MCF 10A (cell line): ENCODE measurements at regions not wholly inside any gene's neighbourhood (a gene's known extent, or its start where the extent isn't known, plus 50 kb on each side); places are given as distances from the start of the nearest gene placed in this dataset.

ENCODE experiments used
- BruUV-seq: library from RNA; stranded (reverse); fragments of 400-500 nt; replicated peaks from 2 replicates; lab custom pipeline; 2021; lab: Mats Ljungman, UMichigan
- CTCF ChIA-PET: fragments of 300-600 bp; sonication (Branson Sonifier 250); formaldehyde crosslinking; extraction: SDS; loops from one replicate; lab custom pipeline; 2021; ENCODE audit warnings: antibody characterized with exemption, inconsistent platforms; lab: Yijun Ruan, JAX
- POLR2A ChIA-PET: fragments of 300-600, 350-650 bp; sonication (Branson Sonifier 250); formaldehyde crosslinking; extraction: SDS; loops from one replicate; lab custom pipeline; 2020; ENCODE audit warnings: antibody characterized with exemption, inconsistent platforms; lab: Yijun Ruan, JAX
- DNase-seq: peaks from one replicate; pipeline ENCODE4 v3.0.0-alpha.2; 2018; ENCODE audit not compliant: unreplicated experiment
- H3K27ac Mint-ChIP-seq: one replicate; pipeline ENCODE4 v1.8.0; 2022; ENCODE audit warnings: mild to moderate bottlenecking, low read depth, mixed read lengths; ENCODE audit not compliant: unreplicated experiment
- H3K27me3 Mint-ChIP-seq: one replicate; pipeline ENCODE4 v1.8.0; 2022; ENCODE audit warnings: mixed read lengths; ENCODE audit not compliant: insufficient read depth, unreplicated experiment
- H3K36me3 Mint-ChIP-seq: one replicate; pipeline ENCODE4 v1.8.0; 2022; ENCODE audit warnings: mild to moderate bottlenecking, moderate library complexity, mixed read lengths; ENCODE audit not compliant: insufficient read depth, unreplicated experiment
- H3K4me1 Mint-ChIP-seq: one replicate; pipeline ENCODE4 v1.8.0; 2022; ENCODE audit warnings: mixed read lengths; ENCODE audit not compliant: insufficient read depth, unreplicated experiment
- H3K4me3 Mint-ChIP-seq: one replicate; pipeline ENCODE4 v1.8.0; 2022; ENCODE audit warnings: mild to moderate bottlenecking, moderate library complexity, mixed read lengths; ENCODE audit not compliant: unreplicated experiment
- H3K9me3 Mint-ChIP-seq: one replicate; pipeline ENCODE4 v1.8.0; 2022; ENCODE audit warnings: mixed read lengths; ENCODE audit not compliant: unreplicated experiment
- intact Hi-C: fragments of 100-400 bp; cut with micrococcal nuclease; formaldehyde crosslinking; loops from 2 replicates; pipeline ENCODE4 v1.14.1; 2022
- TF ChIP-seq, protein P1 (sequence below): fragments of 200-600 bp; IDR thresholded peaks from one replicate; pipeline ENCODE4 v1.8.0; 2022; ENCODE audit warnings: antibody characterized with exemption, mild to moderate bottlenecking; ENCODE audit not compliant: unreplicated experiment

GRCh38 chr4:130026185-130026584, 930.2 kb downstream of the C4orf33 start:
- TF ChIP-seq, protein P1, sequence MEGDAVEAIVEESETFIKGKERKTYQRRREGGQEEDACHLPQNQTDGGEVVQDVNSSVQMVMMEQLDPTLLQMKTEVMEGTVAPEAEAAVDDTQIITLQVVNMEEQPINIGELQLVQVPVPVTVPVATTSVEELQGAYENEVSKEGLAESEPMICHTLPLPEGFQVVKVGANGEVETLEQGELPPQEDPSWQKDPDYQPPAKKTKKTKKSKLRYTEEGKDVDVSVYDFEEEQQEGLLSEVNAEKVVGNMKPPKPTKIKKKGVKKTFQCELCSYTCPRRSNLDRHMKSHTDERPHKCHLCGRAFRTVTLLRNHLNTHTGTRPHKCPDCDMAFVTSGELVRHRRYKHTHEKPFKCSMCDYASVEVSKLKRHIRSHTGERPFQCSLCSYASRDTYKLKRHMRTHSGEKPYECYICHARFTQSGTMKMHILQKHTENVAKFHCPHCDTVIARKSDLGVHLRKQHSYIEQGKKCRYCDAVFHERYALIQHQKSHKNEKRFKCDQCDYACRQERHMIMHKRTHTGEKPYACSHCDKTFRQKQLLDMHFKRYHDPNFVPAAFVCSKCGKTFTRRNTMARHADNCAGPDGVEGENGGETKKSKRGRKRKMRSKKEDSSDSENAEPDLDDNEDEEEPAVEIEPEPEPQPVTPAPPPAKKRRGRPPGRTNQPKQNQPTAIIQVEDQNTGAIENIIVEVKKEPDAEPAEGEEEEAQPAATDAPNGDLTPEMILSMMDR: no peak
- H3K27ac Mint-ChIP-seq: no peak overlapping the region
- POLR2A ChIA-PET: no interaction called here
- H3K4me1 Mint-ChIP-seq: no peaks in the 10 kb centered on the region
- CTCF ChIA-PET: no interaction called here
- intact Hi-C loops: no loop called here
- peaks cover 6% of the 10 kb centered on the region for H3K36me3 Mint-ChIP-seq
- H3K4me3 Mint-ChIP-seq: no peak overlapping the region
- BruUV-seq: no TSS peak
- H3K27me3 Mint-ChIP-seq: no peaks in the 10 kb centered on the region
- DNase-seq: no peak
- H3K9me3 Mint-ChIP-seq: no peaks in the 10 kb centered on the region

GRCh38 chr4:130027973-130028372, 932.0 kb downstream of the C4orf33 start:
- Mint-ChIP-seq H3K27me3 (no peaks in the 10 kb centered on the region), H3K9me3 (no peaks in the 10 kb centered on the region), H3K4me1 (no peaks in the 10 kb centered on the region), H3K36me3 (peaks cover 6% of the 10 kb centered on the region), H3K27ac (no peak overlapping the region), H3K4me3 (no peak overlapping the region)
- POLR2A ChIA-PET: no interaction called here
- BruUV-seq: no TSS peak
- no peak for DNase-seq
- CTCF ChIA-PET: no interaction called here
- intact Hi-C loops: no loop called here
- TF ChIP-seq, protein P1: no peak

- H3K4me3 Mint-ChIP-seq: no peak overlapping the region
- intact Hi-C loops: no loop called here
- no peaks in the 10 kb centered on the region for H3K9me3 Mint-ChIP-seq
- no peak for DNase-seq
- no TSS peak for BruUV-seq
- H3K27me3 Mint-ChIP-seq: no peaks in the 10 kb centered on the region
- no peaks in the 10 kb centered on the region for H3K4me1 Mint-ChIP-seq
- ChIA-PET POLR2A (no interaction called here), CTCF (interaction anchor here (0.8 kb wide), 1 partner anchor 20 kb away, joined by 3 read pairs; no protein-coding TSS in a partner anchor)
- TF ChIP-seq, protein P1: no peak
- H3K27ac Mint-ChIP-seq: no peak overlapping the region
- H3K36me3 Mint-ChIP-seq: peaks cover 6% of the 10 kb centered on the region
Observed at GRCh38 chr4:130028552-130028951, 932.6 kb downstream of the C4orf33 start.

DNA sequence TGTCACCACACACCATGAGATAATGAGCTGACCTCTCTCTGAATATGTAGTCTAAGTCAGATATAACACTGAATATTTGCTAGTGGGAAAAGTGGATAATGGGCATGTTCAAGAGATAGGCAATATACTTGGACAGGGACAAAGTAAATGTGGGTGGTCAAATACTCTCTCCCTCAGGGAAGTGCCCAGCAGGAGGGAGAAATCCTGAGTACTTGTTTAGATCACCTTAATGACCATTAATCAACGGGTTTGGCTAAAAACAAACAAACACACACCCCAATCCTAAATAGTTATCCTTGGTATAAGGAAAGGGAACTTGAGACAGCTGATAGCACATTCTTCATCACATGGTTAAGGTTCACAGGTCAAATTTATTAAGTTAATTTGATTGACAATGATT, 933.5 kb downstream of the C4orf33 start:
- no peak overlapping the region for H3K4me3 Mint-ChIP-seq
- H3K9me3 Mint-ChIP-seq: no peaks in the 10 kb centered on the region
- BruUV-seq: no TSS peak
- no peak for DNase-seq
- ChIA-PET CTCF (no interaction called here), POLR2A (no interaction called here)
- no peaks in the 10 kb centered on the region for H3K27me3 Mint-ChIP-seq
- TF ChIP-seq, protein P1: no peak
- H3K36me3 Mint-ChIP-seq: peaks cover 6% of the 10 kb centered on the region
- intact Hi-C loops: no loop called here
- no peak overlapping the region for H3K27ac Mint-ChIP-seq
- H3K4me1 Mint-ChIP-seq: no peaks in the 10 kb centered on the region
